Heart right ventricle (tissue), 16 donors: ENCODE measurements at regions not wholly inside any gene's neighbourhood (a gene's known extent, or its start where the extent isn't known, plus 50 kb on each side); places are given as distances from the start of the nearest gene placed in this dataset.

Source experiments
- ATAC-seq, 8 donors: fragments of 200-7000 bp; cut with Tn5 transposase; one replicate each; pipeline ENCODE4 v1.9.1; 2020; ENCODE audit warnings: mild to moderate bottlenecking in 8 of 8, moderate library complexity in 8 of 8, moderate number of reproducible peaks in 1 of 8
- DNase-seq, 2 donors: peaks; one replicate each; pipeline ENCODE4 v3.0.0-alpha.2; 2020
- H3K27ac ChIP-seq, 10 donors: fragments of 200-600 bp; sonication (generic) in 2 of 10; one replicate each; pipeline versions ENCODE4 v1.5.0 to v1.8.0; 2020 to 2022; ENCODE audit warnings: mild to moderate bottlenecking in 3 of 10
- H3K27me3 ChIP-seq, 7 donors: fragments of 200-600 bp; one replicate each; pipeline ENCODE4 v1.8.0; 2021 to 2022; ENCODE audit warnings: mild to moderate bottlenecking in 2 of 7
- H3K36me3 ChIP-seq, 9 donors: fragments of 200-600 bp; sonication (generic) in 1 of 9; one replicate each; pipeline versions ENCODE4 v1.5.0 to v1.8.0; 2020 to 2022; ENCODE audit warnings: mild to moderate bottlenecking in 2 of 9
- H3K4me1 ChIP-seq, 9 donors: fragments of 200-600 bp; sonication (generic) in 1 of 9; one replicate each; pipeline versions ENCODE4 v1.5.0 to v1.8.0; 2020 to 2022; ENCODE audit warnings: mild to moderate bottlenecking in 4 of 9
- H3K4me3 ChIP-seq, 10 donors: fragments of 200-600 bp; sonication (generic) in 2 of 10; one replicate each; pipeline versions ENCODE4 v1.5.0 to v1.8.0; 2020 to 2022; ENCODE audit warnings: mild to moderate bottlenecking in 7 of 10, moderate library complexity in 2 of 10
- H3K9me3 ChIP-seq, 11 donors: fragments of 200-600 bp in 10 of 11; sonication (generic) in 2 of 11; one replicate each; pipeline versions ENCODE4 v1.5.0 to v1.8.0; 2013 to 2022; ENCODE audit warnings: mild to moderate bottlenecking in 2 of 11, control low read depth in 1 of 11, moderate library complexity in 1 of 11
- WGBS, 2 donors: extraction: QIAGEN DNeasy Blood & Tissue Kit; methylation state at CpG; one replicate each; pipeline ENCODE4 v1.1.7; 2013; ENCODE audit warnings: inconsistent platforms in 1 of 2; 5-methylcytosine and 5-hydroxymethylcytosine counted together
- intact Hi-C, 10 donors: fragments of 100-400 bp; cut with DNase I; formaldehyde crosslinking; loops; one replicate each; pipeline versions ENCODE4 v1.11.1 to v1.14.2; 2022
- TF ChIP-seq, protein P1 (sequence below), 9 donors: fragments of 200-600 bp; sonication (generic) in 2 of 9; IDR thresholded peaks; one replicate each; pipeline versions ENCODE4 v1.5.0 to v1.8.0; 2021 to 2022; ENCODE audit warnings: antibody characterized with exemption in 9 of 9, mild to moderate bottlenecking in 5 of 9, moderate library complexity in 1 of 9
- donor health status: Arrhythmogenic right ventricular cardiomyopathy.
- donor health status: ischemic (EF 13 %, LVEDD 7.1; RV severe dilation, severe dysfunction).
- donor health status: healthy with polysubstance abuse.
- donor health status: DM: no; HTN: yes; CAD: no.
- donor health status: DM: no; HTN: no; CAD: no.
- donor health status: ischemic (EF 25% LVEDD 6.9; RV normal size, moderate dysfunction).
- donor health status: ischemic (EF 25% LVEDD 5.7; RV mildly dilated, moderate dysfunction).
- donor health status: healthy.
- donor health status: DM: yes; HTN: yes; CAD: no.
- donor health status: Ischemic cardiomyopathy.
- donor health status: ischemic (EF 35%, LVEDD 5.7; RV mildly dilated, moderate dysfunction).
- donor health status: nonischemic (EF 11% LVEDD 7.7; RV severe dilation, severe dysfunction).
- donor health status: DM: yes; HTN: yes; CAD: no.
- donor health status: PGD.
- donor health status: ischemic (EF 29% LVEDD 5.4; RV normal size, mild dysfunction).
- donor health status: nonischemic (EF 23%, LVEDD 6.1; RV moderate dilation, normal function).

DNA sequence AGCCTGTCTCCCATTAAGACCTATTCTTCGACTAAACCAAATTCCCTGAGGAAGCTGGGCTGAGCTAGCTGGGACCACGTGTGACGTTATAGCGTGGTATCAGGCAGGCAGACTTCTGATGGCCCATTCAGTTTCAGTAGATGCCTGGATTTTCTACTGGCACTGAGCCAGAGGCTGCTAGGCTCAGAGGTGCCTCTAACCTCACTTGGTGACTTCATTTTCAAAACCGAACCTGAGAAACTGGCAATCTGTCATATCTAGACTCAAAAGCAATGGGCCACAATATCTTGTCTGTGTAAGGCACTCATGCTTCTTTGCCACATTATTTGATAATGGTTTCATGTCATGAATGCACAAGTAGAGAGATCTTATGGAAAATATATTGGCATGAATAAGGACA is 352.1 kb upstream of the AZI2 start:
- ATAC-seq (no peak), DNase-seq (no peak)
- 85 to 90% methylated on average over 5 of the region's 5 CpGs for WGBS, 2 donors
- H3K9me3 ChIP-seq = no peaks in the 10 kb centered on the region
- intact Hi-C loops = no loop called here
- TF ChIP-seq, protein P1, sequence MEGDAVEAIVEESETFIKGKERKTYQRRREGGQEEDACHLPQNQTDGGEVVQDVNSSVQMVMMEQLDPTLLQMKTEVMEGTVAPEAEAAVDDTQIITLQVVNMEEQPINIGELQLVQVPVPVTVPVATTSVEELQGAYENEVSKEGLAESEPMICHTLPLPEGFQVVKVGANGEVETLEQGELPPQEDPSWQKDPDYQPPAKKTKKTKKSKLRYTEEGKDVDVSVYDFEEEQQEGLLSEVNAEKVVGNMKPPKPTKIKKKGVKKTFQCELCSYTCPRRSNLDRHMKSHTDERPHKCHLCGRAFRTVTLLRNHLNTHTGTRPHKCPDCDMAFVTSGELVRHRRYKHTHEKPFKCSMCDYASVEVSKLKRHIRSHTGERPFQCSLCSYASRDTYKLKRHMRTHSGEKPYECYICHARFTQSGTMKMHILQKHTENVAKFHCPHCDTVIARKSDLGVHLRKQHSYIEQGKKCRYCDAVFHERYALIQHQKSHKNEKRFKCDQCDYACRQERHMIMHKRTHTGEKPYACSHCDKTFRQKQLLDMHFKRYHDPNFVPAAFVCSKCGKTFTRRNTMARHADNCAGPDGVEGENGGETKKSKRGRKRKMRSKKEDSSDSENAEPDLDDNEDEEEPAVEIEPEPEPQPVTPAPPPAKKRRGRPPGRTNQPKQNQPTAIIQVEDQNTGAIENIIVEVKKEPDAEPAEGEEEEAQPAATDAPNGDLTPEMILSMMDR (IDR thresholded peaks at IDR 0.05) = no peak
- no peaks in the 10 kb centered on the region for H3K36me3 ChIP-seq
- H3K4me1 ChIP-seq = no peaks in the 10 kb centered on the region
- H3K4me3 ChIP-seq = no peak overlapping the region
- H3K27ac ChIP-seq = no peak overlapping the region
- H3K27me3 ChIP-seq = no peaks in the 10 kb centered on the region

- DNase-seq = no peak
- TF ChIP-seq, protein P1 (IDR thresholded peaks at IDR 0.05) = no peak
- intact Hi-C loops = no loop called here
- Histone ChIP-seq H3K4me3 (no peak overlapping the region), H3K36me3 (no peaks in the 10 kb centered on the region), H3K4me1 (no peaks in the 10 kb centered on the region), H3K27ac (no peak overlapping the region), H3K9me3 (no peaks in the 10 kb centered on the region), H3K27me3 (no peaks in the 10 kb centered on the region)
- ATAC-seq = no peak
These were observed 355.2 kb upstream of the AZI2 start for GRCh38 chr3:28703843-28704242.

DNA sequence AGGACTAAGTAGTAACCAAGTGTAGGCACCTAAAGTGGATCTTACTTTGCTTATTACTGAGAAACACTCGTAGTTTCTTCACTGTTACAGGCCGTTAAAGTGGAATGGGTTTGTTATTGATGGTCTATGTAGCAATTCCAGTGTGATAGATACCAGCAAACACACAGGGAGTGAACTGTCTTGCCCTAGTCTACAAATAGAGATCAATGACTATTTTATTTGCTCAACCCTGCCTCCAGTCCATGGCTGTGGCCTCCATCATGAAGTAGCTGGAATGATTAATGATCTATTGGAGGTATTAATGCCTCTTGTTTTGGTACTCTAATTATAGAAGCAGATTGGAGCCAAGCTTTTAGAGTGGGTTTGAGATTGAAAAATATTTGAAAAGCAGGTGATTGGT is 362.7 kb upstream of the AZI2 start:
- Histone ChIP-seq H3K27ac (no peak overlapping the region), H3K4me1 (no peaks in the 10 kb centered on the region), H3K9me3 (no peaks in the 10 kb centered on the region), H3K36me3 (no peaks in the 10 kb centered on the region), H3K27me3 (no peaks in the 10 kb centered on the region), H3K4me3 (no peak overlapping the region)
- TF ChIP-seq, protein P1 (IDR thresholded peaks at IDR 0.05) = no peak
- no peak for ATAC-seq
- 79 to 80% methylated on average over 2 of the region's 2 CpGs for WGBS, 2 donors
- intact Hi-C loops = no loop called here
- no peak for DNase-seq

DNA sequence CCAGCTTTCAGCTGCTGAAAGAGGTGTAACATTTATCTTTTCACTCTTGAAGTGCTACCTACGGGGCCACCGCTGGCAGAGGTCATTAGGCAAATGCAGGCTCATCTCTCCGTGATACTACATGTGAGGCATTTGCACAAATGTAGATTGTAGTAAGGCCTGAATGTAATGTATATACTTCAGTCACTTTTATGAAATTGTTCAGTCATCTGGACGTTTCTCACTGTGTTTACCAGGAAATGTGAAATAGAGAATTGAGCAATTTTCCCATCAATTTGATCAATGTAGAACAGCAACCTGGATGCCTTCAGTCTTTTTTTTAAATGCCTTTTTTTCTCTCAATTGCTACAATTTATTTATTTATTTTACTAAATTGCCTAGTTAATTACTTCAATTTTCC is 368.3 kb upstream of the AZI2 start:
- Histone ChIP-seq H3K27me3 (no peaks in the 10 kb centered on the region), H3K9me3 (no peaks in the 10 kb centered on the region), H3K36me3 (no peaks in the 10 kb centered on the region), H3K4me3 (no peak overlapping the region), H3K4me1 (no peaks in the 10 kb centered on the region), H3K27ac (no peak overlapping the region)
- 60 to 69% methylated on average over 4 of the region's 4 CpGs for WGBS, 2 donors
- TF ChIP-seq, protein P1 (IDR thresholded peaks at IDR 0.05) = no peak
- no peak for ATAC-seq
- no peak for DNase-seq
- intact Hi-C loops = no loop called here
